ENCODE measurements at regions not wholly inside any gene's neighbourhood (a gene's known extent, or its start where the extent isn't known, plus 50 kb on each side); places are given as distances from the start of the nearest gene placed in this dataset.

GRCh38 chr20:10724449-10725173 lies 50.8 kb upstream of the JAG1 start:
- no peak for TF ChIP-seq CTCF (conservative IDR thresholded peaks at IDR 0.05 in 1 of 2, IDR thresholded peaks at IDR 0.05 in 1 of 2; ENCODE audit: extremely low read depth in 1 of 2, insufficient read depth in 1 of 2, low read depth in 1 of 2, low read length in 2 of 2)
- no peak for TF ChIP-seq EZH2 (IDR thresholded peaks at IDR 0.05; ENCODE audit: borderline replicate concordance, low read length)

Data from mammary epithelial cell (primary cell).